Bronchial epithelial cell (primary cell): ENCODE measurements at regions not wholly inside any gene's neighbourhood (a gene's known extent, or its start where the extent isn't known, plus 50 kb on each side); places are given as distances from the start of the nearest gene placed in this dataset.

Experiments
- DNase-seq: peaks from one replicate; pipeline ENCODE4 v3.0.0-alpha.2; 2010; ENCODE audit warnings: low read depth
- FAIRE-seq: peaks from 2 replicates; lab custom pipeline; 2011; peaks lifted over from hg19 to GRCh38; lab: Jason Lieb, UNC
- H3K27me3 ChIP-seq: 2 replicates; pipeline ENCODE4 v1.5.1; 2011; ENCODE audit warnings: low read length; ENCODE audit not compliant: control insufficient read depth, insufficient read depth
- H3K36me3 ChIP-seq: 2 replicates; pipeline ENCODE4 v1.5.1; 2011; ENCODE audit warnings: low read length; ENCODE audit not compliant: control insufficient read depth, insufficient read depth
- H3K4me3 ChIP-seq: 2 replicates; pipeline ENCODE4 v1.5.1; 2011; ENCODE audit warnings: mild to moderate bottlenecking, low read depth, low read length, control low read depth
- CTCF ChIP-seq: IDR thresholded peaks from 2 replicates; pipeline ENCODE4 v1.5.1; 2011; ENCODE audit warnings: mild to moderate bottlenecking, moderate library complexity, low read length, control low read depth, inconsistent platforms; ENCODE audit not compliant: insufficient read depth, severe bottlenecking

DNA sequence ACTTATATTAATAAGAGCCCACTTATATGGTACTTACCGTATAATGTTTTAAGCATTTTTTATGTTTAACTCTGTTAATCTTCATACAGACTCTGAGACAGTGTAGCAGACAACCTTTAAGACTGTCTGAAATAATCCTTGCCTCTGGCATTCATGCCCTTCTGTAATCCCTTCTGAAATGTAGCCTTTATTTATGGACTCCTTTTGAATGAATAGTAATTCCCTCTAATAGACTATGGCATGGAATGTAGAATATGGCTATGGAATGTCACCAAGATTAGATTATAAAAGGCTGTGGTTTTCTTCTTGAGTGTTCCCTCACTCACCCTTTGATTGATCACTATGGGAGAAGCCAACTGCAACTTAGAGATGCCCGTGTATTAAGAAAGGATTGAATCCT, 439.4 kb downstream of the SH3GL2 start:
- Histone ChIP-seq H3K4me3 (no peak overlapping the region), H3K27me3 (no peaks in the 10 kb centered on the region), H3K36me3 (no peaks in the 10 kb centered on the region)
- DNase-seq (no peak), FAIRE-seq (no peak)
- no peak for TF ChIP-seq CTCF

DNA sequence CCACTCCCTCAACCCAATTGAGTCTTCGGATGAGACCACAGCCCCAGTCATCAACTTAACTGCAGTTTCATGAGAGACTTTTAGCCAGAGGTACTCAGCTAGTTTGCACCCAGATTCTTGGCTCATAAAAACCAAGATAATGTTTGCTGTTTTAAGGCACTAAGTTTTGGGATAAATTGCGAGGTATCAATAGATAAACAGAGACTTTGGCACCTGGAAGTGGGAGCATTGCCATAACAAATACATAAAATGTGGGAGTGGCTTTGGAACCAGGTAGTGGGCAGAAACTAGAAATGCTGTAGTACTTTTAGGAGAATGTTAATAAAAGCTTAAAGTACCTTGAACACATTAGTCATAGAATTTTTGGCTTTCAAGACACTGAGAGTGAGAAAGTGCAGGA, 439.8 kb downstream of the SH3GL2 start:
- DNase-seq (no peak), FAIRE-seq (no peak)

GRCh38 chr9:18020121-18020745, 441.4 kb downstream of the SH3GL2 start:
- no peak for DNase-seq
- H3K4me3 ChIP-seq, result no peak overlapping the region
- no peaks in the 10 kb centered on the region for H3K27me3 ChIP-seq
- TF ChIP-seq CTCF, result no peak
- no peaks in the 10 kb centered on the region for H3K36me3 ChIP-seq
- FAIRE-seq, result no peak

More for the DNA sequence above, 439.8 kb downstream of the SH3GL2 start:
- Histone ChIP-seq H3K36me3 (no peaks in the 10 kb centered on the region), H3K4me3 (no peak overlapping the region), H3K27me3 (no peaks in the 10 kb centered on the region)
- no peak for TF ChIP-seq CTCF

DNA sequence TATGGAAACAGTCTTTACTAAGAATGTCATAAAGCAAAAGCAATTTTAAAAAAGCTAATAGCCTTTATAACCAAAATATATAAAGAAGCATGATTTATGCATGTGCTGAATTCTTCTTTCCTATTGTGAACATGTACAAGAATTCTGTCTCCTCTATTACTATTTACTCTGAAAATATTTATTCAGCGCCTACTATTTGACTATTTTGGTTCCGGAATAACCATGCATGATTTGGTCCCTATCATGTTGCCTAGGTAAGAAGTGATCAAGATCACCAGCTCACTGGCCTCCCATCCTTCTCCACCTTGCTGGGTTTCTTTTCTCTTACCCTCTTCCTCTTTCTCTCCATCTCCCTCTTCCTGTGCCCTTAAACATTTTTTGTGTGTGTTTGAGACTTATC, 443.8 kb downstream of the SH3GL2 start:
- Histone ChIP-seq H3K4me3 (no peak overlapping the region), H3K27me3 (no peaks in the 10 kb centered on the region), H3K36me3 (no peaks in the 10 kb centered on the region)
- DNase-seq, result no peak
- no peak for FAIRE-seq
- no peak for TF ChIP-seq CTCF

- Histone ChIP-seq H3K27me3 (no peaks in the 10 kb centered on the region), H3K36me3 (no peaks in the 10 kb centered on the region), H3K4me3 (no peak overlapping the region)
- FAIRE-seq (no peak), DNase-seq (no peak)
- TF ChIP-seq CTCF, result no peak
Measured at GRCh38 chr9:18023332-18023731, 444.5 kb downstream of the SH3GL2 start.

DNA sequence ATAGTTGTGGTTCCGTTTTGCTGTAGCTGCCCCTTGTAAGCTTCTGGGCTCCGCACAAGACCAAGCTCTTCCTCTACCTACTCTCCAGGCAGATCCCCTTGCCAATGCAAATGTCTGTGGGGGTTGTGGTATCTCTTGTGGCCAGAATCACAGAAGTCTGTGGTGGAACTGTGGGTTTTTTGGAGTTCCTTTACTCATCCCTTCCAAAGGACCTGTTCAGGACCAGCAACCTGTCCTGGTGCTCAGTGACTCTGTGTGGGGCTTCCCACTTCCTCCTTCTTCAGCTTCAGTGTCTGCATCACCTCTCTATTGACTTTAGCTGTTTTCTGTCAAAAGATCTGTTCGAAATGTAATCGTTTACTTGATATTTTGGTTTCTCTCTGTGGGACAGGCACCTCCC, 441.3 kb upstream of the ADAMTSL1 start:
- H3K4me3 ChIP-seq, result no peak overlapping the region
- H3K36me3 ChIP-seq, result no peaks in the 10 kb centered on the region
- H3K27me3 ChIP-seq, result no peaks in the 10 kb centered on the region
- FAIRE-seq (peak; percentile 85), DNase-seq (no peak)
- no peak for TF ChIP-seq CTCF
